Esophagus squamous epithelium (tissue), 4 donors: ENCODE measurements at regions not wholly inside any gene's neighbourhood (a gene's known extent, or its start where the extent isn't known, plus 50 kb on each side); places are given as distances from the start of the nearest gene placed in this dataset.

ENCODE experiments used
- POLR2A ChIP-seq, 4 donors: fragments of 450-650 bp; IDR thresholded peaks; one replicate each; pipeline ENCODE4 v1.6.1; 2017; ENCODE audit warnings: antibody characterized with exemption in 4 of 4, mild to moderate bottlenecking in 4 of 4, moderate library complexity in 3 of 4
- TF ChIP-seq, protein P1 (sequence below), 6 experiments: fragments of 450-650 bp in 4 of 6; fragments of 200-600 bp in 2 of 6; sonication (generic) in 2 of 6; IDR thresholded peaks; one replicate each; pipeline ENCODE4 v1.5.1; 2016 to 2019; ENCODE audit warnings: antibody characterized with exemption in 6 of 6, mild to moderate bottlenecking in 4 of 6, moderate library complexity in 4 of 6

DNA sequence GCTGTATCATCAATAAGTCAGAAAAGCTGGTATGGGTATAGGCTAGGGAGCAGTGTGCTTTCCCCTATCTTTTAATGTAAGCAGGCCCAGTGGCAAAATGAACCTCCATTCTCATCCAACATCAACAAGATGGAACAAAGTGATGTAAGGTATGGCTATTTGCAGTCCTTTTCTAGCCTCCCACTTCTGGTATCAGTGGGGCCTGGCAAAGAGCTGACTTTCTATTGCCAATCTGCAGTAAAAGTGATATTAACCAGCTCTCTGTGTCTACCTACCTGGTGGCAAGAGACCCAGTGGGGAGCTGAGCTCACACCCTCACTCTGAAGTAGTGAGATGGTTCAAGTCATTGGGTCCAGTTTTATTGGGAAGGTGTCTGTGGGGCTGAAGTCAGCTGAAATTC is 1492.6 kb downstream of the CDH11 start:
- no peak for TF ChIP-seq POLR2A (IDR thresholded peaks at IDR 0.05)
- TF ChIP-seq, protein P1, sequence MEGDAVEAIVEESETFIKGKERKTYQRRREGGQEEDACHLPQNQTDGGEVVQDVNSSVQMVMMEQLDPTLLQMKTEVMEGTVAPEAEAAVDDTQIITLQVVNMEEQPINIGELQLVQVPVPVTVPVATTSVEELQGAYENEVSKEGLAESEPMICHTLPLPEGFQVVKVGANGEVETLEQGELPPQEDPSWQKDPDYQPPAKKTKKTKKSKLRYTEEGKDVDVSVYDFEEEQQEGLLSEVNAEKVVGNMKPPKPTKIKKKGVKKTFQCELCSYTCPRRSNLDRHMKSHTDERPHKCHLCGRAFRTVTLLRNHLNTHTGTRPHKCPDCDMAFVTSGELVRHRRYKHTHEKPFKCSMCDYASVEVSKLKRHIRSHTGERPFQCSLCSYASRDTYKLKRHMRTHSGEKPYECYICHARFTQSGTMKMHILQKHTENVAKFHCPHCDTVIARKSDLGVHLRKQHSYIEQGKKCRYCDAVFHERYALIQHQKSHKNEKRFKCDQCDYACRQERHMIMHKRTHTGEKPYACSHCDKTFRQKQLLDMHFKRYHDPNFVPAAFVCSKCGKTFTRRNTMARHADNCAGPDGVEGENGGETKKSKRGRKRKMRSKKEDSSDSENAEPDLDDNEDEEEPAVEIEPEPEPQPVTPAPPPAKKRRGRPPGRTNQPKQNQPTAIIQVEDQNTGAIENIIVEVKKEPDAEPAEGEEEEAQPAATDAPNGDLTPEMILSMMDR (IDR thresholded peaks at IDR 0.05), result no peak
